GM12878 (cell line): ENCODE measurements at regions not wholly inside any gene's neighbourhood (a gene's known extent, or its start where the extent isn't known, plus 50 kb on each side); places are given as distances from the start of the nearest gene placed in this dataset.
"Not testable (repeated sequence)": the region's sequence is repeated elsewhere in the genome, so short reads cannot be mapped to it uniquely, and the experiment has no call there.

Experiments used
- ATAC-seq: fragments of 200-7000 bp; cut with Tn5 transposase; 3 replicates; pipeline ENCODE4 v1.9.1; 2020; ENCODE audit warnings: mild to moderate bottlenecking, moderate library complexity
- BruUV-seq: library from RNA; stranded (reverse); fragments of 400-500 nt; replicated peaks from 2 replicates; lab custom pipeline; 2021; lab: Mats Ljungman, UMichigan
- CTCF ChIA-PET: fragments of 300-600 bp; sonication (Branson Sonifier 250); formaldehyde crosslinking; extraction: SDS; loops from one replicate; lab custom pipeline; 2021; ENCODE audit warnings: inconsistent platforms; lab: Yijun Ruan, JAX
- POLR2A ChIA-PET: fragments of 350-600 bp; formaldehyde crosslinking; extraction: SDS; loops from one replicate; lab custom pipeline; 2021; ENCODE audit warnings: inconsistent platforms; lab: Charles Lee
- RAD21 ChIA-PET: fragments of 300-600 bp; sonication (Branson Sonifier 250); formaldehyde crosslinking; loops from one replicate; lab custom pipeline; 2023; ENCODE audit warnings: antibody characterized with exemption; ENCODE audit not compliant: unreplicated experiment; lab: Charles Lee
- SMC1A ChIA-PET: fragments of 300-600 bp; sonication (Branson Sonifier 250); formaldehyde crosslinking; loops from one replicate; lab custom pipeline; 2023; ENCODE audit not compliant: unreplicated experiment, uncharacterized antibody; lab: Charles Lee
- DNase-seq: peaks from one replicate; pipeline ENCODE4 v3.0.0-alpha.2; 2011; ENCODE audit warnings: low read depth, low spot score
- FAIRE-seq: peaks from 3 replicates; lab custom pipeline; 2011; peaks lifted over from hg19 to GRCh38; lab: Jason Lieb, UNC
- H2AFZ ChIP-seq: 2 replicates; pipeline ENCODE4 v1.6.0; 2011; ENCODE audit warnings: low read depth, low read length, control low read depth; ENCODE audit not compliant: control insufficient read depth
- H3K27ac ChIP-seq: 2 replicates; pipeline ENCODE4 v1.5.1; 2011; ENCODE audit warnings: control low read depth; ENCODE audit not compliant: control insufficient read depth, insufficient read depth
- H3K27me3 ChIP-seq, 2 experiments: replicated peaks in 1 of 2; 2 replicates each; pipeline versions ENCODE4 v1.6.0 to v1.6.1; 2011; ENCODE audit warnings: low read length in 1 of 2; ENCODE audit not compliant: control insufficient read depth in 2 of 2, insufficient read depth in 2 of 2
- H3K36me3 ChIP-seq, 2 experiments: 2 replicates each; pipeline ENCODE4 v1.5.1; 2011; ENCODE audit warnings: low read length in 1 of 2; ENCODE audit not compliant: control insufficient read depth in 2 of 2, insufficient read depth in 2 of 2
- H3K4me1 ChIP-seq: 2 replicates; pipeline ENCODE4 v1.6.1; 2011; ENCODE audit warnings: mild to moderate bottlenecking, low read length, moderate library complexity, mixed read lengths; ENCODE audit not compliant: control insufficient read depth, insufficient read depth
- H3K4me2 ChIP-seq: 2 replicates; pipeline ENCODE4 v1.6.0; 2011; ENCODE audit warnings: control low read depth; ENCODE audit not compliant: control insufficient read depth, insufficient read depth
- H3K4me3 ChIP-seq: fragments of 200-600 bp; sonication (generic); 2 replicates; pipeline ENCODE4 v1.5.1; 2016
- H3K79me2 ChIP-seq: 2 replicates; pipeline ENCODE4 v1.6.0; 2011; ENCODE audit warnings: low read length; ENCODE audit not compliant: control insufficient read depth, insufficient read depth
- H3K9ac ChIP-seq: 2 replicates; pipeline ENCODE4 v1.8.0; 2011; ENCODE audit warnings: low read length, control low read depth, mixed read lengths; ENCODE audit not compliant: control insufficient read depth, insufficient read depth
- H3K9me3 ChIP-seq: replicated peaks from 3 replicates; pipeline ENCODE4 v1.5.1; 2011; ENCODE audit warnings: mild to moderate bottlenecking, low read length; ENCODE audit not compliant: control insufficient read depth, insufficient read depth
- H4K20me1 ChIP-seq: 2 replicates; pipeline ENCODE4 v1.6.0; 2011; ENCODE audit not compliant: control insufficient read depth, insufficient read depth
- MEF2B ChIP-seq: fragments of 450-650 bp; IDR thresholded peaks from 2 replicates; pipeline ENCODE4 v1.6.1; 2018; ENCODE audit warnings: mild to moderate bottlenecking, moderate library complexity; ENCODE audit not compliant: partially characterized antibody, poor library complexity, severe bottlenecking
- POU2F2 ChIP-seq: IDR thresholded peaks from 3 replicates; pipeline ENCODE4 v1.6.1; 2011; ENCODE audit warnings: low read depth, mild to moderate bottlenecking, low read length, borderline replicate concordance
- ZNF687 ChIP-seq: fragments of 450-650 bp; IDR thresholded peaks from 2 replicates; pipeline ENCODE4 v1.6.1; 2017; ENCODE audit warnings: mild to moderate bottlenecking, moderate library complexity
- WGBS: methylation state at CpG from one replicate; pipeline ENCODE4 v1.1.6; 2016; ENCODE audit warnings: low lambda C conversion rate; ENCODE audit not compliant: insufficient replicate concordance, insufficient coverage; ENCODE audit errors: missing lambda C conversion rate; 5-methylcytosine and 5-hydroxymethylcytosine counted together
- in situ Hi-C: fragments of 300-500 bp; cut with MboI; formaldehyde crosslinking; loops from 9 replicates; pipeline ENCODE4 v1.14.3; 2018; ENCODE audit warnings: mixed read lengths
- intact Hi-C: fragments of 100-400 bp; cut with micrococcal nuclease; formaldehyde crosslinking; loops from one replicate; pipeline ENCODE4 v1.14.2; 2022; ENCODE audit not compliant: unreplicated experiment

DNA sequence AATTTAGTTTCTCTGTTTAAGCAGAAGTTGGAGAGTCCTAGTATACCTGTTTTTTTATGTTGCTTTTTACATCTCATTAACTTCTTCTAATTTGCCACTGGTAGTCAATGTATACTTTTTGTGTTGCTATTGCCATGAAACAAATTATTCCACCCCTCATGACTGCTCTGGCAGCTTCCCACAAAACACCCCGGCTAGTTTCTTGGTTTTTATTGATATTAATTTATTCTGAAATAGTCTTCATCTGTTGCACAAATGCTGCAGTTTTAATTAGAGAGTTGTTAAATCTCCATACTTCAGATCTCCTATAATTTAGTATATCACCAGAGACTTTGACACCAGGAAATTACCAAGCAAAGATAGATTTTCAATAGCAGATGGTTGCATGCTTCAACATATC is 1159.3 kb upstream of the PRR20A start (continued):
- TF ChIP-seq MEF2B (no peak), ZNF687 (no peak), POU2F2 (no peak)

DNA sequence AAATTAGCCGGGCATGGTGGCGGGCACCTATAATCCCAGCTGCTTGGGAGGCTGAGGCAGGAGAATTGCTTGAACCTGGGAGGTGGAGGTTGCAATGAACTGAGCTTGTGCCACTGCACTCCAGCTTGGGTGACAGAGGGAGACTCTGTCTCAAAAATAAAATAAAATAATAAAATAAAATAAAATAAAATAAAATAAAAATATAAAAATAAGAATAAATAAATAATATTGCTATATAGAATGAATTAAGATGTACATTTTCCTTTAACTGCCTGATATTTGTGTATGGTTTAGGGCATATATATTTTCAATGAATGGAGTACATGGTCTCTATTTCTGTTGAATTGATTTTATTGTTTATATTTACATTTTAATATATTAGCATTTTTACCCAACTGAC is 1156.7 kb upstream of the PRR20A start:
- intact Hi-C loops, POLR2A ChIA-PET, H3K9ac ChIP-seq, H3K4me3 ChIP-seq, FAIRE-seq, RAD21 ChIA-PET, H4K20me1 ChIP-seq, DNase-seq, H3K36me3 ChIP-seq, H3K79me2 ChIP-seq, H3K4me1 ChIP-seq, H3K27me3 ChIP-seq, H3K27ac ChIP-seq, CTCF ChIA-PET, H3K9me3 ChIP-seq, SMC1A ChIA-PET, H3K4me2 ChIP-seq, BruUV-seq, ATAC-seq, H2AFZ ChIP-seq, in situ Hi-C loops: not testable (repeated sequence)
- WGBS, result 58% methylated on average over 2 of the region's 2 CpGs
